ENCODE measurements at regions not wholly inside any gene's neighbourhood (a gene's known extent, or its start where the extent isn't known, plus 50 kb on each side); places are given as distances from the start of the nearest gene placed in this dataset.

DNA sequence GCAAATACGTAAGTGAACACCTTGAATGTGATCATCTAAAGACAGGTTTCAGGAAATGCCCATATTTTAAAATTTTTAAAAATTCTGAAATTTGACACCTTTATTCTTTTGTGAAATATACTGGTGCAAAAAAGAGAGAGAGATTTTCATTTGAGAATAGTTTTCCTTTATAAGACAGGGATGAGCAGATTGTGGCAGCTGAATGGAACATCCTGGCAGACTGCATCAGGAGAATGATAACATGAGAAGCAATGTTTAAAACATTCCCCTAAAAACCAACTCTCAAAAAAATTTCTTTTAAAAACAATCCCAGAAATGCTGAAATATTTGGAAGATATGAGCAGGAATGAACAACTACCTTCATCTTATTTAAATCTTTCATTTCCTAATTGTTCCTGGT is 744.8 kb upstream of the ID2 start:
- no peak overlapping the region for H3K4me3 ChIP-seq (ENCODE audit: low read depth, low read length)
- DNase-seq (ENCODE audit: low read depth): no peak

DNA sequence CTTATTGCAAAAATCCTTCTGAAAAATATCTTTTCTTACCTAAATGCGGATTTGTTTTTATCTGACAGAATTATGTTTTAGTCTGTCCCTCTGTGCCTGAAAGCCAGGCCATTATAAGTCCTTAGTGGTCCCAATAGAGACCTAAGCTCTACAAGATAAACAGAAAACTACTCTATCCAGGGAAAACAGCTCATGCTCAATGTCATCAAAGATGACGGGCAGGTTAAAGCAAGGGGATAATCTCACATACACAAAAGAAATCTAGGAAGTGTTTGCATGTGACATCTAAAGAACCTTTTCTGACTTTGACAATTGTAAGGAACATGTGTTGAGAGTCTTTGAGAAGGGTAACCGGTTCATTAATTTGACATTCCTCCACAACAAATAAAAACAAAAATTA is 741.1 kb upstream of the ID2 start:
- H3K4me3 ChIP-seq (ENCODE audit: low read depth, low read length): no peak overlapping the region
- DNase-seq (ENCODE audit: low read depth): no peak

DNA sequence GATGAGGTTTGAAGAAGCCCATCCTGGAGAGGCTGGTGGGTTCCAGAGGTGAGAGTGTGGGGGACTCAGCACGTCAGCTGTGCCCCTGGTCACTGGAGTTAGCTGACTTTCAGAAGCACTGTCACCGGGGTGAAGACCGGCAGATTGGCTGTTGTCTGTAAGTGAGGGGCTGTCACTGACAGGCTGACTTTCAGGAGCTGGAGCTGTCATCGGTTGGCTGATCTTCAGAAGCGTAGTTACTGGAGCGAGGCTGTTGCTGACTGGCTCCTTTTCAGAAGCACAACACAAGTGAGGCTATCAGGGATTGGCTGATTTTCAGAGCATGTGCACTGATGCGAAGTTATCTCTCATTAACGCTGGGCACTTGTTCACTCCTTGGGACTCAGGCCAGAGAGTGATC is 738.4 kb upstream of the ID2 start:
- no peak overlapping the region for H3K4me3 ChIP-seq (ENCODE audit: low read depth, low read length)
- no peak for DNase-seq (ENCODE audit: low read depth)

DNA sequence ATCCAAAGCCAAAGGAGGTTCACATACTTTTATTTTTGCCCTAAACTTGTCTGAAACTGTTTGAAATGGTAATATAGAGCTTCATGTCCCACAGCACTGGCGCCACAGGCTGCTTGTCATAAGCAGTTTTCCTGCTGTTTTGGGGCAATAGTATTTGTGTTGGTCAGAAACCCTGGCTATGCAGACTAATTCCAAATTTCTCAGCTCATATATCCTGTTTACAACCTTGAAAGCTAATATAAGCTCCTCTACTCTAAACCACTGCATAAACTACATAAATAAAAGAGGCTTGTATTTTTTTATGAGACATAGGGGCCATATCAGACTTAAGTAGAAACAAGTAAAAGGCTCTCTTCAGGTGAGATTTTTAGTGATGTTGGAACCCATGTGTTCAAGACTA is 736.8 kb upstream of the ID2 start:
- no peak for DNase-seq (ENCODE audit: low read depth)
- H3K4me3 ChIP-seq (ENCODE audit: low read depth, low read length): no peak overlapping the region

DNA sequence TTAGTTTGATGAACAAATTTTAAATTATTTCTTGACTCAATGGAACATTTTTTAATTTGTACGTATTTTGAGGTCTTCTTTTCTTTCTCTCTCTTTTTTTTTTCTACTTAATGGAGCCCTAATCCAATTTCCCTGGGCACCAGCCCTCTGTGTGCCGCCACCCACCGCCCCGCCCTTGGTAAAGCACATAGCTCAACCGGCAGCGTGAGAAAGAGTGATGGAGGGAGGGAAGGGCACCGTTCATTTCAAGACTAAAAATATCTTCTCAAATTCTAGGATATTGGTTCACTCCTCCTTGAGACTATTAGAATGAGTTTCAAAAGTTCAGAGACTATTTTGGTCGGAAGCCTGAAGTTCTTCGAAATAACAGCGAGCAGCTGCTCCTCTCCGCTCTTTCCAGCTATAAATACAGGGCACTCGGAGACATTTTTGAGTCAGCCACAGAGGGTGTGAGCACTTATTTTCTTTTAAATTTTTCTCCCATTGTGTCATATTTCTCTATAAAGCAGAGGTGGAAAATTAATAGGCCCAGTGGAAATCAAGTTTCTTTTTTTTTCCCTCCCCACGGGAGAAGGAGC is 731.7 kb upstream of the ID2 start:
- no peak for DNase-seq (ENCODE audit: low read depth)
- H3K4me3 ChIP-seq (ENCODE audit: low read depth, low read length): no peak overlapping the region

DNA sequence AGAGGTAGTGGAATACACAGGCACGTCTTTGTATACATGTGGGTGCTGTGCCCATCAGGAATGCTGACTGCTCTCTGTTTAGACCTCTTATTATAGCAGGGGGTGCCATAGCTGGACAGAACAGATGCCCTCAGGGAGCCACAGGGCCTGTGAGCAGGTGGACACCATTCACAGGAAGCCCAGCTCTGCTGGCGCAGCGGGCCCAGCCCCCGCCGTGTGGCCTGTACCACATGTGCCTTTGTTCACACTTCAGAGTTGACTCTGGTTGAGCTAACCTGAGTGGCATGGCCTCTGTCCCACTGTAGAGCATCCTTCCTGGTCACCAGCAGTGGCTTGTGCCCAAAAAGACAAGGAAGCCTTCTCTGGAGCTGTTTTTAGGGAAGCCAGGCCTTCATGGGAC is 730.9 kb upstream of the ID2 start:
- DNase-seq (ENCODE audit: low read depth): no peak

DNA sequence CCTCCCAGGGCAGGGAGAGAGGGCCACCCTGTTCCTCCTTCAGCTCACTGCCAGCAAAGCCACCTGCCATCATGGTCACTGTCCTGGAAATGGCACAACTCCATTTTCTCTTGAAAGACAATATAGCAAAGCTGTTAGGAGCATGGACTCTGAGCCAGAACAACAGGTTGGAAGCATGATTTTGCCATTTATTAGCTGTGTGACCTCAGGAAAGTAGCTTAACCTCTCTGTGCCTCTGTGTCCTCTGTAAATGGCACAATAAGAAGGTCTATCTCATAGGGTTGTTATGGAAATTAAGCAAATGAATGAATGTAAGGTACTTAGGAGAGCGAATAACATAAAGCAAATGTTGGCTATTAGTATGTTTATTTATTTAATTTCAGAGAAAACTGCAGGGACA is 730.4 kb upstream of the ID2 start:
- DNase-seq (ENCODE audit: low read depth): no peak
- no peak overlapping the region for H3K4me3 ChIP-seq (ENCODE audit: low read depth, low read length)

More for the DNA sequence above, 730.9 kb upstream of the ID2 start:
- no peak overlapping the region for H3K4me3 ChIP-seq (ENCODE audit: low read depth, low read length)

DNA sequence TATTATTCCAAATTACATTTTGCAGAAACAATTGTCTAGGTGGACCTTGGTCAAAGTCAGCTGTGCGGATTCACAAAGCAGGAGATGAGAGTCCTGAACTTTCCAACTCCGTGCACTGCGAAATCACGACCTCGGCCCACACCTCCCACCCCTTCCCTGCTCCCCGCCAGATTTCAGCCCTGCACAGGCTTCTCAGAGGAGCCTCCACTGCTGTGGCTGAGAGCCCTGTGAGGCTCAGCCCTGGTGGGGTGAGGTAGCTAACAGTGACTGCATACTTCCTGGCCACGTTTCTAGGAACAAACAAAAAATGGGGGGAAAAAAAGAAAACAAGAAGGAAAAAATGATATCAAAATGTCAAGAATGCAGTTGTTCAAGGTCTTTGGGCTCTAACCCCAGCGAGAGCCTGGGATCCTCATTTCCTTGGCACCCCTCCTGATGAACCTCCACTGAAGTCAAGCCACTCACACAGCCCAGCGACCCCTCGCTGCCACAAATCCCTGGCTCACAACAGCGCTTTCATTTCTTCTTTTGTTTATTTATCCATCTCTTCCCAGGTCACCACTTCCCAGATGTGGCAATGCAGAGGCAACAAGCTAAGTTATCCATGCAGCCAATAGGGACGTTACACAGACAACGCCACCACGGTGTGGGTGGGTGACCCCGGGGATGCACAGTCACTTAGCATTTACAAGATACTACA is 729.7 kb upstream of the ID2 start:
- no peak for DNase-seq (ENCODE audit: low read depth)
- H3K4me3 ChIP-seq (ENCODE audit: low read depth, low read length): no peak overlapping the region

DNA sequence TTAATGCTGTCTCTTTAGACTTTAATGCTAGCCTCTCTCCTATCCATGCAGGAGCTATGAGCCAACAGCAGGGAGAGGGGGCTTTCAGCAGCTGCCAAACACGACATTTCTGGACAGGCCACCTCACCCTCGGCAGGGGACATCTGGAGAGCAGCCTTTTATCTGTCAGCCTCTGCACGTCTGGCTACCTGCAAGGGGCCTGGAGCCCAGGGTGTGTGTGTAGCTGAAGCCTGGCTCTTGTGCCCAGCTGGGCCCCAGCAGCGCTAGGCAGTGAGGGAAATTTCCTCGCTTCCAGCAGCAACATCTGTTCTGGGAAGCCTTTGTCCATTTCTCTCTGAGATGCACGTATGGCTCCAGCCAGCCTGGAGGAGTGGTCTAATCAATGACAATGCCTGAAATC is 728.7 kb upstream of the ID2 start:
- DNase-seq (ENCODE audit: low read depth): no peak
- H3K4me3 ChIP-seq (ENCODE audit: low read depth, low read length): no peak overlapping the region

DNA sequence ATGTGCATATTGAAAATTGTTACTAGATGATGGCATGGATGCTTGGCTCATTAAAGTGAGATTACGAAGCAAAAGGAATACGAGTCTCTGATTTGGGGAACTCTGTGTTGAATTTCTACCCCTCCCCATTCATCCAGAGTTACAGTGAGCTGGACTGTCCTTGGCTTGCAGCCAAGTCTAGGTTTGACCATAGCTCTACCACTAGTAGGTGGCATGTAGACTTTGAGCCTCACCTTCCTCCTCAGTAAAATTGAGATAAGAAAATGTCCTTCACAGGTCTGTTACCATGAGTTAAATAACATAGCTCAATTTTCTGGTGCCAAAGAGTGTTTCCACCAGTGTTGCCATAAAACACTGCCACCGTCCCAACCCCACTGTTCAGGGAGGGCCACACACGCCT is 727.6 kb upstream of the ID2 start:
- DNase-seq (ENCODE audit: low read depth): no peak
- no peak overlapping the region for H3K4me3 ChIP-seq (ENCODE audit: low read depth, low read length)

DNA sequence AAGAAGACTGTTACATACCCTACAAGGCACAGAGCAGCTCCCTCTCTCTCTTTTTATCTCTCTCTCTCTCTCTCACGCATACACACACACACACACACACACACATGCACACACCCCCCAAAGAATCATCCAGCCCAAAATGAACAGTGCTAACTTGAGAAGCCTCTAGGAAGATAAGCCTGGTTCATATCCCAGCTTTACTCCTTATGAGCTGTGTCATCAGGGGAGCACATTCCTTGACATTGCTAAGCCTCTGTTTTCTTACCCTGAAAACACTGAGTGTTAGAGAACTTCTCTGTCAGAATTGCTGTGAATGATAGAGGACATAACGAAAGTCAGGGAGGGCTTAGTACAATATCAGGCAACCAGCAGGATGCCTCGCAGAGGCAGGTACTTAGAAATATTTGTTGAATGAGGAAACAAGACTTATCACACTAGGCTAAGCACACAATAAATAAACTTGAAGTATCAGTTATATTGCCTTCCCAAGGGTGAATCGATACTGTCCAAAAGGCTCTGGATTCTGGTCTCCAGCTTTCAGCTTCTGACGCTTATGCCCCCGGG is 725.6 kb upstream of the ID2 start:
- no peak overlapping the region for H3K4me3 ChIP-seq (ENCODE audit: low read depth, low read length)
- no peak for DNase-seq (ENCODE audit: low read depth)

DNA sequence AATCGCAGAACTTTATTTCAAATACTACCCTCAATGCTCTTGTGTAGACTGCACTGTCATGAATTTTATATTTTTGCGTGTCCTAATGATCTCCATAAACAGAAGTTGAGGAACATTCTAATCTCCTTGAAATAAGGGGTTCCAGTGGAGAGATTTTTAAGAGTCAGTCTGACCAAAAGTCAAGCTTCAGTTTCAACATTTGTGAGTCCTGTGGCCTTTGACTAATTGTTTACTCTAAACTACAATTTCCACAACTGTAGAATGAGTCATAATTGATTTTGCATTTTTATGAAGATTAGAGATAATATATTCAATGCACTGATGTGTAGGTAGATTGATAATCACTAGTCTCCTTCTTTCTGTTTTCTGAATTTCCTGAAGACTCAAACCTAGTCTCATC is 720.3 kb upstream of the ID2 start:
- no peak overlapping the region for H3K4me3 ChIP-seq (ENCODE audit: low read depth, low read length)

DNA sequence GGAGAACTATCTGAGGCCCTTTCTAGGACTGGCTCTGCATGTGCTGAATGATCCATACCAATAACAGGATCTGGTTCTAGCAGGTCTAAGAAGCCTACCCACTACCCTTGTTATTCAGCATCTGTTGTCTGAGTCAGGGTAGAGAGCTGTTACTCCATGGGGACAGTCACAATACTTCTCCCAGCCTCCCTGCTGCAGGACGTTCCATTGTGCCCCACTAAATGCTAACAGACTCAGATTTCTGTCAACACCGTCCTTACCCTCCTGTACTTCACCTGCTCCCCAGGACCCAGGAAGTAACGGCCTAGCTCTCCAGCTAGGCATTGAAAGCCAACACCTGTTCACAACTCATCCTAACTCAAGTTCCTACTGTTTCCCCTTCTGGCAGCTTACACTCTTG is 719.7 kb upstream of the ID2 start:
- H3K4me3 ChIP-seq (ENCODE audit: low read depth, low read length): no peak overlapping the region
- DNase-seq (ENCODE audit: low read depth): no peak

More for the DNA sequence above, 720.3 kb upstream of the ID2 start:
- DNase-seq (ENCODE audit: low read depth): no peak

DNA sequence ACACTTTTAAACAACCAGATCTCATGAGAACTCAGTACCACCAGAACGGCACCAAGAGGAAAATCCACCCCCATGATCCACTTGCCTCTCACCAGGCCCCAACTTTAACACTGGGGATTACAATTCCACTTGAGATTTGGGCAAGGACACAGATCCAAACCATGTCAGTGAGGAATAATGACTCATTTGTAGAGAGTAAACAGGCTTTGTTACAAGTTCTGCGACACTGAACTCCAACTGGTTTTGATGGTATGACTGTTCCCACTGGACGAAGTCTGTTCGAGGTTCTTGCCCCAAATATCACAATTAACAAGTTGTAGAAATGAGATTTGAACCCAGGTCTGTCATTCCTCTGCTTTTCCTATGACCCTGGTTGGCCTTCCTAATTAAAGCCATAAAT is 718.1 kb upstream of the ID2 start:
- DNase-seq (ENCODE audit: low read depth): no peak
- H3K4me3 ChIP-seq (ENCODE audit: low read depth, low read length): no peak overlapping the region

DNA sequence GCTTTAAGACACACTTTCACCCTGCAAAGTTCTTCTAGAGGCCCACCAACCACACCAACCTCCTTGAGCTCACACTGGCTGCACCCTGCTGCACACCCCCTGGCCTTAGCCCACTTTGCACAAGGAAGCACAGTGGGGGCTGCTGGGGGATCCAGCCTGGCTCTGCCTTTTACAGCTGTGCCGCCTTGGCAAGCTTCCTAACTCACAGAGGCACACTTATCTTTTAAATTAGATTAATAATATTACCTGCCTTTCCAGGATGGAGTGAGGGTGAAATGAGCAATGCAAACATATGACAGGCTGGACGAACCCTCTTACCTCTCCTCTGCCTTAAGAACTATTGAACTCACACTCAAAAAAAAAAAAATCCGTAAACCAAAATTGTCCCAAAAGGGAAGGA is 715.8 kb upstream of the ID2 start:
- no peak for DNase-seq (ENCODE audit: low read depth)
- H3K4me3 ChIP-seq (ENCODE audit: low read depth, low read length): no peak overlapping the region

DNA sequence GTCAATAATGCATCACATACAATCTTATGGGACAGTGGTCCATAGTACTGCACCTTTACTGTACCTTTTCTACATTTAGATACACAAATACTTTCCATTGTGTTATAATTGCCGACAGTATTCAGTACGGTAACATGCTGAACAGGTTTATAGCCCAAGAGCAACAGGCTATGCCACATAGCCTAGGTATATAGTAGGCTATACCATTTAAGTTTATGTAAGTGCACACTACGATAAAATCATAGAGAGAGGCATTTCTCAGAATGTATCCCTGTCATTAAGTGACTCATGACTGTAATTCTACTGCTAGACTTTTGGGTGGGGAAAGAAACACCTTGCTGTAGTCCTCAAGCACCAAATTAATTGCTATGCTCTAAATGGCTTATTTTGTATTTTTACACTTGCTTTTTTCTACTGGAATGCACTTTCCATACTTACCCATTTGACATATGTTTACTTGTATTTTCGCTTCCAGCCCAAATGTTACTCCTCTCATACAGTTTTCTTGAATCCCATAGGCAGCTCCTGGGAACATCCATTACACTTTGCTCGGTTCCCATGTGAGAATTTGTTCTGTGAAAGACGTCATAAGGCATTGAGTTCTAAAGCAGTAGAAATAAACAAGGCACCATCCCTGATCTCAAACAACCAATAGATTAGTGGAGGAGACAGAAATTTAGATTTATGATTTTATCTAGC is 714.0 kb upstream of the ID2 start:
- no peak for DNase-seq (ENCODE audit: low read depth)
- H3K4me3 ChIP-seq (ENCODE audit: low read depth, low read length): no peak overlapping the region

DNA sequence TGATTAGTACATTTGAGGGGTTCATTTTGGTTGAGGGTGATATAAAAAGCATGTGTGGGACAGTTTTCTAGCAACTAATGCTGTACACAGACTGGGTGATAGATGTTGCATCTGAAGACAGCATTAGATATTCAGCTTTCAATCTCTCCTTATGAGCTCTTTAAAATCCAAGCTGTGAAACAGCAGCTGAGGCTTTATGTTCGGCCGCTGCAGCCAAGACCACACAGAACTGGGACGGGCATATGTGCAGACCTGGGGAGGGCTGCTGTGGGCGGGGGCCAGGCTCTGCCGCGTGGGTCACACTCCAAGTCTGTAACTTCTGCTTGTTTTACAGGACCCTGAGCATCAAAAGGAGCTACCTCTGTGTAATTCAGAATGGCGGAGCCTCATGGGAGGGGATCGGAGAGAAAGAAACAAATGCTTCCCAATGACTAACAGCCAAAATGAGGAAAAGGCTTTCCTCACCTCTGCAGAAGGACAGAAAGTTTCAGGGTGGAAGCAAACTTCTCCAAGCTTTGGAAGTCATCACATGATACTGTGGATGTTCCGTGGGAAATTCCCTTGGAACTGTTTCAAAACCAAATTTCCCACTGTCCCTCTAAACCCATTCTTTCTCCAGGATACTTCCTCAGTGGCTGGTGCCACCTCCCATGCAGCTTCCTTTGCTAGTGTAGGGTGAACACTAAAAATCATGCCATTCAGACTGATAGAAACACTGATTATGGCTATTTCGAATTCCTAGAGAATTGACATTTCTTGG is 711.9 kb upstream of the ID2 start:
- no peak for DNase-seq (ENCODE audit: low read depth)
- no peak overlapping the region for H3K4me3 ChIP-seq (ENCODE audit: low read depth, low read length)

DNA sequence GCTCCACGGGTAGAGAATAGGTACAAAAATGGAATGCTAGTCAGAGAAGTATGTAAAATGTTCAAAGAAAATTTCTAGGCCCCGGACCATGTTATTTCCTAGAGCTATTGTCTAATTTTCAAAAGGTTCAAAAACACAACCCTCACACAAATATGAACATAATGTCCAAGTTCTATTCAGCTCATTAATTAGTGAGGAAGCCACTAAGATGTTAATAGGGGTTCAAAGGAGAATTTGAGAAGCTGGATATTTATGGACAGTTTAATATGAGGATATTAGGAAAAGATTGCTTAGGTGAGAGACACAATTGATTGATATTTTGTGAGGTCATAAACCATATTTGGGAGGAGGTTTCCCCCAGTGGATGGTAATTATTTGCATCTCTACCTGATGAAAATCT is 710.6 kb upstream of the ID2 start:
- no peak overlapping the region for H3K4me3 ChIP-seq (ENCODE audit: low read depth, low read length)
- no peak for DNase-seq (ENCODE audit: low read depth)

DNA sequence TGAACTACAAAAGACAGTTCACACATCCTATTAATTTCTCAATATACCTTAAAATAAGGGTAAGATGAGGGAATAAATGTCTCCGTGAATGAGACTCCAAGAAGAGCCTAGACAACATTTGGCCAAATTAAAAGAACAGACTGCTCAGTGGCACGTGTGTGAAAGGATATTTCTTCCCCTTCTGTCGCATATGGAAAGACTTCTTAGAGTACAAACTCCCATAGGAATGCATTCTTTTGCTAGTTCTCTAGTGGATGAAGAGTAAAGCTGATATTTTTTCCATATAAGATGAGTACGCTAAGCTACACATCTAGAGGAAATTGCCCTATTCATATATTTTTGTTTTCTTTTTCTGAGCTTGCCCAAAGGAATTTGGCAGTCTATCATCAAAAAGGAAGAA is 710.0 kb upstream of the ID2 start:
- no peak for DNase-seq (ENCODE audit: low read depth)
- no peak overlapping the region for H3K4me3 ChIP-seq (ENCODE audit: low read depth, low read length)

DNA sequence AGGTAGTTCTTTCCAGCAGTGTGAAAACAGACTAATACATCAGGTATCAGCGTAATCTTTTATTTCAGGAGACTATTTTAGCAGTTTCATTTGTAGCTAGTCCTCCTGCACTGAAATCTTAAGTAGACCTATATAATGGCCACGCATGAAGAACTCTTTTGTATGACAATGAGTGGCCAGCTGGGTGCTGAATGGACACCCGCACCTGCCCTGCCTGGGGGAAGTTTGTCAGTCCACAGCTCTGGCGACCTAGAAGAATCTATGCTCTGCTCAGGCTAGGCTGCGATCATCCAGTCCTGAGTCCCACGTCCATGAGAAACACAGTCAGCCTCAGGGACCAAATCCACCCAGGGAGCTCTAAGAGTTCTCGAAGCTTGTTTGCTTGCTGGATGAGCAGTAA is 709.2 kb upstream of the ID2 start:
- no peak for DNase-seq (ENCODE audit: low read depth)
- H3K4me3 ChIP-seq (ENCODE audit: low read depth, low read length): no peak overlapping the region

Data from skeletal muscle cell (primary cell).